Mucosa of descending colon (tissue), 3 donors: ENCODE measurements at regions not wholly inside any gene's neighbourhood (a gene's known extent, or its start where the extent isn't known, plus 50 kb on each side); places are given as distances from the start of the nearest gene placed in this dataset.

Experiments used
- ATAC-seq: fragments of 200-7000 bp; cut with Tn5 transposase; one replicate; pipeline ENCODE4 v1.9.1; 2020; ENCODE audit warnings: mild to moderate bottlenecking, moderate library complexity
- DNase-seq, 3 donors: peaks; one replicate each; pipeline ENCODE4 v3.0.0-alpha.2; 2020
- H3K36me3 ChIP-seq: fragments of 200-600 bp; one replicate; pipeline ENCODE4 v1.8.0; 2021; ENCODE audit warnings: low read depth, mild to moderate bottlenecking
- H3K4me1 ChIP-seq: fragments of 200-600 bp; one replicate; pipeline ENCODE4 v1.8.0; 2021; ENCODE audit warnings: low read depth, mild to moderate bottlenecking
- H3K4me3 ChIP-seq: fragments of 200-600 bp; one replicate; pipeline ENCODE4 v1.8.0; 2021; ENCODE audit warnings: mild to moderate bottlenecking
- H3K9me3 ChIP-seq: fragments of 200-600 bp; one replicate; pipeline ENCODE4 v1.8.0; 2021; ENCODE audit warnings: mild to moderate bottlenecking
- CTCF ChIP-seq: fragments of 200-600 bp; IDR thresholded peaks from one replicate; pipeline ENCODE4 v1.8.0; 2022; ENCODE audit warnings: antibody characterized with exemption, mild to moderate bottlenecking
- intact Hi-C, 2 donors: fragments of 100-400 bp; cut with DNase I in 1 of 2; cut with micrococcal nuclease in 1 of 2; formaldehyde crosslinking; loops; one replicate each; pipeline versions ENCODE4 v1.11.0 to v1.11.1; 2022; cut with DNase I, micrococcal nuclease
- donor health status: DM: no; HTN: no; CAD: no; lungs with moderate emphysema.
- donor health status: DM: no; HTN: no; CAD: no.
- donor health status: DM: no; HTN: yes; CAD: no.

- intact Hi-C loops: no loop called here
- no peaks in the 10 kb centered on the region for H3K4me1 ChIP-seq
- ATAC-seq: peak; percentile 95
- no peak overlapping the region for H3K4me3 ChIP-seq
- H3K36me3 ChIP-seq: no peaks in the 10 kb centered on the region
- no peak for TF ChIP-seq CTCF
- H3K9me3 ChIP-seq: peaks cover 4% of the 10 kb centered on the region
- DNase-seq: no peak
These were observed 55.0 kb upstream of the SI start for GRCh38 chr3:165133188-165133899.

- TF ChIP-seq CTCF: no peak
- peaks cover 1% of the 10 kb centered on the region for H3K9me3 ChIP-seq
- no peak for DNase-seq
- intact Hi-C loops: no loop called here
- no peaks in the 10 kb centered on the region for H3K36me3 ChIP-seq
- no peaks in the 10 kb centered on the region for H3K4me1 ChIP-seq
- no peak overlapping the region for H3K4me3 ChIP-seq
- ATAC-seq: no peak
These were observed 52.4 kb upstream of the SI start for GRCh38 chr3:165130708-165131107.

GRCh38 chr3:165128544-165128943 is 50.2 kb upstream of the SI start:
- Histone ChIP-seq H3K4me3 (no peak overlapping the region), H3K4me1 (no peaks in the 10 kb centered on the region), H3K36me3 (no peaks in the 10 kb centered on the region), H3K9me3 (no peaks in the 10 kb centered on the region)
- DNase-seq (no peak), ATAC-seq (no peak)
- TF ChIP-seq CTCF: no peak
- intact Hi-C loops: no loop called here
